COLO668 (cell line): ENCODE measurements at regions not wholly inside any gene's neighbourhood (a gene's known extent, or its start where the extent isn't known, plus 50 kb on each side); places are given as distances from the start of the nearest gene placed in this dataset.
A peak's percentile ranks its signal among the peaks of the same experiment; 100 is the strongest.
"Not testable (repeated sequence)": the region's sequence is repeated elsewhere in the genome, so short reads cannot be mapped to it uniquely, and the experiment has no call there.

Source experiments
- DNase-seq: peaks from one replicate; lab custom pipeline; 2025; ENCODE audit not compliant: unreplicated experiment; lab: John Stamatoyannopoulos, UW

DNA sequence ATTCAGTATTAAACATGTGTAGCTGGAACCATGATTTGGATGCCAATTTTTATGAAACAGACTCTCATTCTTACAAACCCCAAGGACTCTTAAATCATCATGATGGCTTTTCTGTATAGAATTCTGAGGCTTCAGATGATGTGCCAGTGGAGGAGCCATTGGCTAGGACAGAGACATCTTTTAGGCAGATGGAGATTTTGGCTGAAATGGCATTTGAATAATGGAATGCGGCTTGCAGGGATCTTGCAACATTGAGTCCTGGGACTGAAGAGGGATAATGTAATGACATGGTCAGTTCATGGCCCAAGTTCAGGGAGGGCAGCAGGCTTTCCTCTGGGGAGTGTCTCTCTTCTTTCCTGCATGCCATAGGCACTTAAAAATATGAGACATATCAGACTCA, 172.4 kb downstream of the ABCA8 start:
- DNase-seq: no peak

DNA sequence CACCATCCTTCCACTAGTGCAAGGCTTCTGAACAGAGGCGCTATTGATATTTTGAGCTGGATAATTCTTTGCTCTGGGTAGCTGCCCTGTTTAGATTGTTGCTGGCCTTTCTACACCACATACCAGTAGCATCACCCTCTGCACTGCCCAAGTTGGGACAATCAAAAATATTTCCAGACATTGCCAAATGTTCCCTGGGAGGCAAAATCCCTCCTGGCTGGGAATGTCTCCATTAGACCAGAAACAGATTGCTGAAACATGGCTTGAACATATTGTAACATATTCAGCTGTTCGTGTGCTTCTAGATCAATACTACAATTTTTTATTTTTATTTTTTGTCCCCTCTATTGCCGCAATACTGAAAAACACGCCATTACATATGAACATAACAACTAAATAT, 174.6 kb downstream of the ABCA8 start:
- no peak for DNase-seq

GRCh38 chr17:68778726-68779125, 176.5 kb downstream of the ABCA8 start:
- DNase-seq: no peak

DNA sequence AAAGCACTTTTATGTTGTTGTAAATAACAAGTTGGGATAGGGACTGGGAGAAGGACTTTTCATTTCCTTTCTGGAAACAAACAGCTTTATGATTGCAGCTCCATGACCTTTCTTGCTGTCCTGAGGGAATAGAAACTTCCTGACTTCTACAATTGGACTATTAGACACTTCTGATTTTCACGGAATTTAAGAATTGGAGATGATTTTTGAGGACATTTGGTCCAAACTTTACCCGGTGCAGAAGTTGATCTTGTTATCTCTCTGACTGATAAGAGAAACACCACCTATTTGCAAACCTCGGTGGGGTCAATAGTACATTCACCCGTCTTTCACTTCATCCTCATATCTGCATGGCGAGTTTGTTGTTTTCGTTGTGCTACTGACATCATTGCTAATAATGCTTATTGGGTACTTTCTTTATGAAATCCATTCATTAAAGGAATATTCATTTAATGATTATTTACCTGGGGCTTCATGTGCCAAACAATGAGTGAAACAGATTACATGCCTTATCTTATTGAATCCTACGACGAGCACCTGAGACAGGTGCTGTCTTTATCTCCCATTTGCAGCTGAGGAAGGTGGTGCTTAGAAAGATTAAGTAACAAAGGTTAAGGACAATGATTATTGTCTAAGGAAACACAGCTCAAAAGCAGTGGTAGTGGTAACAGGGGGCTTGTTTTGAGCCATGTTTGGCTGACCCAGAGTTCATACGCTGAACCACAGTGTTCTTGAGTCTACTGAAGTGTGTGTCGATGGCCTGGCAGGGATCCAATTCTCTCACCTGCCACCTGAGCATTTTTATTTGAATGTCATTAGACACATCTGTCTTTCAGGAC, 176.9 kb upstream of the FAM20A start:
- peak; percentile 82 for DNase-seq

DNA sequence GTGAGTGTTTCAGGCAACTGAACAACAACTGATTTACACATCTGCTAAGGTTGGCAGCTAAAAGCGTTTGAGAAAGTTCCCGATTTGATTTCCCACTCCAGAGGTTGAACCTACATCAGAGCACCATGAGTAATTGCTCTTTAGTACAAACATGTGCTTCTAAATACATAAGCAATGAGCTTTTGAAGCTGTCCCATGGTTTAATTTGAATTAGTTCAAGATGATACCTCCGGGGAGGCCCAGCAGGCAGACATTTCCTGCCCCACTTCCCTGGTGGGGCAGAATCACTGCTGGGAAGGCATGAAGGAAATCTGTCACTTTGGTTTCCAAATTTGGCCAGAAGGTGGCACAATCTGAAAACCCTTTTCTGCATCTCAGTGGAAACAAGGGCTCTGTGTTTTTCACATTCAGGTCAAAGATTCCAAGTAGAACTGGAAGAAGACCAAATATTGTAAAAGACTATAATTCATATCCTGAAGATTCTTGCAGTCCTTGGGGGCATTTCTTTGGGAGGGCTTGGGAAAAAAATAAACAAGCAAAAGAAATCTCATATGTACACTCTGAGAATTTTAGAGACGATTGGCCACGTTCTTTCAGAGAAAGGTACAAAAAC, 176.2 kb upstream of the FAM20A start:
- peak; percentile 35 for DNase-seq

GRCh38 chr17:68776451-68776850, 175.3 kb upstream of the FAM20A start:
- no peak for DNase-seq

GRCh38 chr17:68775969-68776368, 174.8 kb upstream of the FAM20A start:
- no peak for DNase-seq

- DNase-seq: no peak
Measured at GRCh38 chr17:68775318-68775717, 174.2 kb upstream of the FAM20A start.

DNA sequence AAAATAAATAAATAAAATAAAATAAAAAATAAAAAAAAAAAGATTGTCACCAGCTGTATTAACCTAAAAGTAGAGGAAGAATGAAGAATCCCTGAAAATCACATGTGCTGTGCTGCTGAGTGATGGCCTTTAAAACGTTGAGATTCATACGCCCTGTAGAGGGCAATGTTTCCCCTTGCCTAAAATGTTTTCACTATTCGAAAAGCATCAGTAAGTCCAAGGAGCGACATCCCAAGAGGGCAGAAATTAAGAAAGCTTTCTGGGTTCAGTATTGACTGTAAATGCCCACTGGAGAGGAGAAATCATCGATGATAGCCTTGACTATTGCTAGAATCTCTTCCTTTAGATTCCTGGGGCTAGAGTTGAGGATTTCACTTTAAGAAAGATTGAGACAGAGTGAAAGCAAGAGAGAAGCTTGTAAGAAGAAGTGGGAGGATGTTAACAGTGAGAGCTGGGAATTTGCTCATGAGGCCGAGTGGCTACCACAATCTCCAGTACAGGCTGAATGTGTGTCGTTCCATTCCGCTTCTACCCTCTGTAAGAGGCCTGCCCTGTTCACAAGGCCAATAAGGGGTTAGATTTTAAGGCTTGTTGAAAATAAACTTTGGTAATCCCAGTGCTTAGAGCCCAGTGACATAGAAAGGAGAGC, 170.8 kb upstream of the FAM20A start:
- DNase-seq: peak; percentile 6

DNA sequence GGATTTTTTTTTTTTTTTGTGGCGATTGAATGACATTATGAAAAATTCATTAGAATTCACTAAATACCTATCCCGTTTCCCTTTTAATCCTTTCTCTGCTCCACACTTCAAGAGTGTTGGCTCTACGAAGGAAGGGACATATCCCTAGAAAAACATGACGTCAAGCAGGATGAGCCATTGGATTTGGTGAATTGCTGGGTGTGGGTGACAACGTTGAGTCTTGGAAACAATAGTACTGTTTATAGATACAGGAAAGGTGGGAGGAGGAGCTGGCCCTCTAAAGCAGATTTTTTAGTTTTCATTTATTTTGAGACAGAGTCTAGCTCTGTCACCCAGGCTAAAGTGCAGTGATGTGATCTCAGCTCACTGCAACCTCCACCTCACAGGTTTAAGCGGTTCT, 167.6 kb upstream of the FAM20A start:
- no peak for DNase-seq

- DNase-seq: no peak
Measured at GRCh38 chr17:68766640-68767039, 165.5 kb upstream of the FAM20A start.

DNA sequence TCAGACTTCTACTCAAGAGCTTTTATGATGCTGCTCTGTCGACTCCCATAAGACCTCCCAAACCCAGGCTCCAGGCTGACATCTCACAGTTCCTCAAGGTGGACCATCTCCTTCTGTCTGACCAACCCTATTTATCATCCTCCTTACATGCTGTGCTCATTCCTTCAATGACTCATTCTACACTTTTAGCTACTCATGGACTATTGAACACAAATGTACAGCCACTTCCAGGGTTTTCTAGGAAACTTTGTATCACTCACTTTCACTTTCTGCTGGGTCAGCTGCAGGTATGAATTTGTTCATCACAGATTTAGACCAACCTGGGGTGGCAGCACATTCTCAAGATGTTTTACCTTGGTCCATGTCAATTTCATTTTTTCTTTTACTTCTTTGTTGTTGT, 162.4 kb upstream of the FAM20A start:
- no peak for DNase-seq

DNA sequence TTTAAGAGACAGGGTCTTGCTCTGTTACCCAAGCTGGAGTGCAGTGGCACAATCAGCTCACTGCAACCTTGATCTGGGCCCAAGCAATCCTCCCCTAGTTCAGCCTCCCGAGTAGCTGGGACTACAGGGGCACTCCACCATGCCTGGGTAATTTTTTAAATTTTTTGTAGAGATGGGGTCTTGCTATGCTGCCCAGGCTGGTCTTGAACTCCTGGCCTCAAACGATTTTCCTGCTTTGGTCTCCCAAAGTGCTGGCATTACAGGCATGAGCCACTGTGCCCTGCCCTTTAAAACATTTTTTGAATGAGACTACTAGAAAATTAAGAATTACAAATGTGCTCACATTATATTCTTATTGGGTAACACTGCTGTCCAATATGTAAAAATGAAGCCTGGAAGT, 161.7 kb upstream of the FAM20A start:
- DNase-seq: no peak

GRCh38 chr17:68760141-68760475, 158.9 kb upstream of the FAM20A start:
- DNase-seq: no peak

GRCh38 chr17:68759343-68760140, 158.4 kb upstream of the FAM20A start:
- DNase-seq: peak; percentile 71

- DNase-seq: no peak
Measured at GRCh38 chr17:68759002-68759342, 157.8 kb upstream of the FAM20A start.

GRCh38 chr17:68757866-68758757, 156.9 kb upstream of the FAM20A start:
- not testable (repeated sequence) for DNase-seq

DNA sequence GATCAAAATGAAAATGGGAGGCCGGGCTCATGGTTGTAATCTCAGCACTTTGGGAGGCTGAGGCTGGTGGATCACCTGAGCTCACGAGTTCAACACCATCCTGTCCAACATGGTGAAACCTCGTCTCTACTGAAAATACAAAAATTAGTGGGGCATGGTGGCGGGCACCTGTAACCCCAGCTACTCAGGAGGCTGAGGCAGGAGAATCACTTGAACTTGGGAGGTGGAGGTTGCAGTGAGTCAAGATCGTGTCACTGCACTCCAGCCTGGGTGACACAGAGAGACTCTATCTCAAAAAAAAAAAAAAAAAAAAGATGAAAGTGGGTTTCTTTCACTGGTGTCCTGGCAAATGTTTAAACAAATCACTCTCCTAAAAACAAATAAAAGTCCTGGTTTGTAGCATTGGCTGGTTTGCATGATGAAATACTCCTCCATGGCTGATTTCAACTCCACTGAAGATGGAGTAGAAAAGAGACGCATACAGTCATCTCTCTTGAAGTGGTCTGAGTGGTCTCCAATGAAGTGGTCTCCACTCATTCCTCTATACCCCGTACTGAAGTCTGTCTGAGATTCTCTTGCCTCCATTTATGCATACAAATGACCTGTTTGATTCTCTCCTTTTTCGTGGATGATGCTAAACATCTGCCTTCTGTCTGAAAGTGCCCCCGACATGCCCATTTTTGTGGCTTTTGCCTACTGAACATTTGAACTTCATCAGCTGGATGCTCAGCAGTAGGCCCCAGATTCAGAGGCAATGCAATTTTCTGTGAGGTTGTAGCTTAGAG, 153.0 kb upstream of the FAM20A start:
- DNase-seq: no peak

DNA sequence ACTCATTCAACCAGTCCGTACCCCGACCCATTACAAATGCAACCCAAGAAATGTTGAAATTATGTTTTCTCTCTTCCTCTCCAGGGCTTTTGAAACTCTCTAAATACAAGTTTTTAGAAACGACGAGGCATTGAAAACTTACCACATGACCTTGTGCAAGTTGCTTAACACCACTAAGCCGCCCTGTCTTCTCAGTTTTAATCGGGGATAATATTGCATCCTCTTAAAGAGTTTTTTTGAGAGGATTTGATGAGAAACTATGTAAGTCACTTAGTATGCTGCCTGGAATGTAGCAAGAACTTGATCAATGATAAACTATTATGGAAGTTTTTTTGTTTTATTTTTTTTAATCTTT, 149.0 kb upstream of the FAM20A start:
- no peak for DNase-seq
